HL-60 (cell line): ENCODE measurements at regions not wholly inside any gene's neighbourhood (a gene's known extent, or its start where the extent isn't known, plus 50 kb on each side); places are given as distances from the start of the nearest gene placed in this dataset.

Experiments used
- CTCF ChIP-seq: IDR thresholded peaks from one replicate; pipeline ENCODE4 v1.5.1; 2011; ENCODE audit warnings: low read length, control low read depth, inconsistent platforms; ENCODE audit not compliant: insufficient read depth
- POLR2AphosphoS5 ChIP-seq: IDR thresholded peaks from 2 replicates; pipeline ENCODE4 v1.6.1; 2012; ENCODE audit warnings: low read depth
- SPI1 ChIP-seq: IDR thresholded peaks from 2 replicates; pipeline ENCODE4 v1.6.1; 2012; ENCODE audit warnings: low read depth, mild to moderate bottlenecking, borderline replicate concordance

- no peak for TF ChIP-seq SPI1
- TF ChIP-seq CTCF, result no peak
- TF ChIP-seq POLR2AphosphoS5, result no peak
Observed at GRCh38 chr18:24536326-24536725, 75.9 kb downstream of the HRH4 start.
